OCI-LY3 (cell line): ENCODE measurements at regions not wholly inside any gene's neighbourhood (a gene's known extent, or its start where the extent isn't known, plus 50 kb on each side); places are given as distances from the start of the nearest gene placed in this dataset.

ENCODE experiments used
- CTCF ChIP-seq: fragments of 200-600, 300-600 bp; sonication (generic); IDR thresholded peaks from 2 replicates; pipeline ENCODE4 v1.5.1; 2014; ENCODE audit warnings: antibody characterized with exemption, low read length, low read depth
- EZH2phosphoT487 ChIP-seq: fragments of 200-600 bp; shearing (Covaris generic); IDR thresholded peaks from 2 replicates; pipeline ENCODE4 v1.6.1; 2018; ENCODE audit warnings: antibody characterized with exemption, mixed run types, low read depth

- TF ChIP-seq CTCF, result no peak
- no peak for TF ChIP-seq EZH2phosphoT487
Observed at GRCh38 chr3:144553301-144553700, 581.7 kb downstream of the DIPK2A start.
